ENCODE measurements at regions not wholly inside any gene's neighbourhood (a gene's known extent, or its start where the extent isn't known, plus 50 kb on each side); places are given as distances from the start of the nearest gene placed in this dataset.

- FAIRE-seq (no peak), DNase-seq (ENCODE audit: low spot score in 2 of 2) (no peak)
These were observed 222.8 kb downstream of the FBXO15 start for GRCh38 chr18:73924836-73925235.

DNA sequence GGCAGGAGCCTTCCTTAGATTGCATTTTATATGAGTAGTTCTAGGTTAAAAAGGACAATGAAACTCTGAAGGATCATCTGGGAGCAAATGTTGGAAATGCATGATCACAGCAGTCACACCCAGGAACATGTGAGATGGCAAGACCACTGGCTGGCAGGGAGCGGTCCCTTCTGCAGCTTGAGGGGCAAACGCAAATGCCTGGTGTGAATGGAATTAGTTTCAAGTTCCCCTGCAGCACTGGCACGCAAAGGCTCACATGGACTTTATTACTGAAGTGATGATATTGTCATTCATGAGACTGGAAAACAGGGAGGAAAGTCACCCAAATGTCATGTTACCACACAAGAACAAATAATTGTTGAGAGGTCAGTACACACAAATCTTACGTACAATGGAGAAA, 223.3 kb downstream of the FBXO15 start:
- DNase-seq (ENCODE audit: low spot score in 2 of 2) (no peak), FAIRE-seq (no peak)

GRCh38 chr18:73923866-73924265, 223.8 kb downstream of the FBXO15 start:
- no peak for FAIRE-seq
- DNase-seq (ENCODE audit: low spot score in 2 of 2) = no peak

- DNase-seq (ENCODE audit: low spot score in 2 of 2) (no peak), FAIRE-seq (no peak)
These were observed 227.6 kb downstream of the FBXO15 start for GRCh38 chr18:73920033-73920432.

DNA sequence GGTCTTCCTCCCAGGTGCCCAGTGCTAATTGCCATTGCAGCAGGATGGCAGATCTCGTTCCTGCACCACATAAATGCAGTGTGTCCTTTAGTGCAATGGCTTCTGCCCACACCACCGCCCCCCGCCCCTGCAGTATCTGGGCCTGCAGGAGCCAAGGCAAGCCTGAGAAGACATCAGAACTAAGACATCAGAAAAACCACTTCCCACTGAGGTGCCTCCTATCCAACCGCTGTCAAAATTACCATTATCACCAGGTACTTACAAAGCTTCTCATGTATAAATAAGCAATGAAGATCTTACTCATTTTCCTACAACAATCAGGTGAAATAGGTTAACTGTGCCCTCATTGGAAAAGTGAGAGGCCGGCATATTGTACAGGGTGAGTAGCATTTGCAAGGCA, 228.8 kb downstream of the FBXO15 start:
- FAIRE-seq (no peak), DNase-seq (ENCODE audit: low spot score in 2 of 2) (no peak)

GRCh38 chr18:73917046-73917445, 230.6 kb downstream of the FBXO15 start:
- FAIRE-seq (no peak), DNase-seq (ENCODE audit: low spot score in 2 of 2) (no peak)

- FAIRE-seq = no peak
- DNase-seq (ENCODE audit: low spot score in 2 of 2) = no peak
These were observed 234.1 kb downstream of the FBXO15 start for GRCh38 chr18:73913505-73913904.

DNA sequence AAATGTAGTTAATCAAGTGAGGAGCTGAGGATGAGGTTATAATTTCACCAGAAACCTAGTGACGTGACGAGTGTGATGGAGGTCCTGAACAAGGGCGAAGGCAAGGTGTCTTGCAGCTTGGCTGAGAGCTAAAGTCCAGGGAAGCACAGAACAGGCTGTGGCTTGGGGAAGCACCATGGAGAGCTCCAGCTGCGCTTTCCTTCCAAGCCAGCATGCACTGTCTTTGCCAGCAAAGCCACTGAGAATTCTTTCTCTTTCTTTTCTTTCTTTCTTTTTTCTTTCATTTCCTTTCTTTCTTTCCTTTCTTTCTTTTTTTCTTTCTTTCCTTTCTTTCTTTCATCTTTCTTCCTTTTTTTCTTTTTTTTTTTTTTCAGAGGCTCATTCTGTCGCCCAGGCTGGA, 239.3 kb downstream of the FBXO15 start:
- FAIRE-seq (no peak), DNase-seq (ENCODE audit: low spot score in 2 of 2) (no peak)

DNA sequence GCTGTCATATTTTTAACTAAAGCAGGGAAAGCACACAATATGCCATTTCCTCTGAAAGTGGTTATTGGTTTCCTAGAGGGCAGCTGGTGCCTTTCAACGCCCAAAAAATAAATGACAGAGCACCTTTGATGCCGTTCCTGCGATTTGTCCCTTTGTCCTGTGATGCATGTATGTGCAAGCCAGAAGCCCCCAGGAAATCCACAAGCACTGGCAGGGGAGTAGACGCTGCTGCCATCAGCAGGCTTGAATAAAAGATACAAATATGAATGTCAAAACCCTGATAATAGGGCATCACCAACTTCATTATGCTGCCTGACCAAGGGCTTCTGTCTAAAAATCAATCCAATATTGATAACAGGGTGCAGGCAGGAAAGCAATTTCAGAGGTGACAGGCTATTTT, 246.1 kb downstream of the FBXO15 start:
- FAIRE-seq (no peak), DNase-seq (ENCODE audit: low spot score in 2 of 2) (no peak)

GRCh38 chr18:73901151-73901550, 246.5 kb downstream of the FBXO15 start:
- FAIRE-seq (no peak), DNase-seq (ENCODE audit: low spot score in 2 of 2) (no peak)

- FAIRE-seq (no peak), DNase-seq (ENCODE audit: low spot score in 2 of 2) (no peak)
These were observed 247.4 kb downstream of the FBXO15 start for GRCh38 chr18:73900106-73900835.

DNA sequence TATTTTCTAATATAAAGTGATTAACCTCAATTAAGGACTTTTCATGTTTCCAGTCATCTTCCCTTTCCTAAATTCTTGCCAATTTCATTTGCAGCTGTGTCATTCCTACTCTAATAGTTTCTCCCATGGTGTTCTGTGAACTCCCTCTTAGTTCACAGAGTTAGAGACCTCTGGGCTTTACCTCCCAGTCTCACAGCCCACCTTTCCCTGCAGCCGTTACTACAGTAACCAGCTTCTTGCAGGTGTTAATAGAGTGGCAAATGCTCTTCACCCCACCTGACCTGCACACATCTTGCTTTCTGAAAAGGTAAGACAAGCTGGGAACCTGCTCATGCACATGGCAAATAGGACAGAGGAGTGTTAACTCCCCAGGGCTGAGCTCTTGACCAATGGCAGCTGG, 250.1 kb downstream of the FBXO15 start:
- DNase-seq (ENCODE audit: low spot score in 2 of 2) (no peak), FAIRE-seq (no peak)

- FAIRE-seq (no peak), DNase-seq (ENCODE audit: low spot score in 2 of 2) (no peak)
These were observed 250.9 kb downstream of the FBXO15 start for GRCh38 chr18:73896685-73897084.

DNA sequence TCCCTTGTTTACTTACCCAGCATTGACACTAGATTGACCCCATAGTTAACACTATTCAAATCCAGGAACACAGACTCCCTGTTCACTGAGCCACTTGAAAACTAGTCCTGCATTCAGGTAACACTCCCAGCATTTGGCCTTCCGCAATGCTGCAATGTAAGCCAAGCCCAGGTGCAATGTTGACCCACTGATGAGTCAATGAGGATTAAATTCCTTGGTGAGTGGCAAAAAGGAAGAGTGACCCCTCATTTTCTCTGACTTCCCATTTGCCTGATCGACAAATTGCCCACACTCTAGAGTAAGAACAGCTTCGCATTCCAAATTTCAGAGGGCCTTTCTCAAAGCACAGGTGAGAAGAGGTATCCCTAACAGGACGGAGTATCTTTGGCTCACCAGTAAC, 251.9 kb downstream of the FBXO15 start:
- no peak for FAIRE-seq

DNA sequence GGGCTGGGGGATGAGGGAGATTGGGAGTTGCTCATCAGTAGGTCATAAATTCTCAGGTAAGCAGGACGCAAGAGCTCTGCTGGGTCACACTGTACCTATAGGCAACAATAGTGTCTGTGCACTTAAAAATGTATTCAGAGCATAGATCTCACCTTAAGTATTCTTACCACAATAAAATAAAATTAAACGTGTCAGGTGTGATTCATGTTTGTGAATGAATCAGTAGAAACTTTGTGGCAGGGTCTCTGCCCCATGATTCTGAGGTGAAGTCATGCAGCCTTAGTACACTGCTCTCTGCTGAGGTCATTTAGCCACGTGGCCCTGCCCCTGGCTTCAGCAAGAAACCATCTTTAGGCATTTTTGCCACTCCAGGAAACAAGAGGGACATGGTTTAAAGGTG, 253.8 kb downstream of the FBXO15 start:
- FAIRE-seq (no peak), DNase-seq (ENCODE audit: low spot score in 2 of 2) (no peak)

More for the DNA sequence above, 251.9 kb downstream of the FBXO15 start:
- no peak for DNase-seq (ENCODE audit: low spot score in 2 of 2)

GRCh38 chr18:73891572-73892421, 255.8 kb downstream of the FBXO15 start:
- no peak for FAIRE-seq
- no peak for DNase-seq (ENCODE audit: low spot score in 2 of 2)

GRCh38 chr18:73888565-73888964, 259.1 kb downstream of the FBXO15 start:
- FAIRE-seq = no peak
- DNase-seq (ENCODE audit: low spot score in 2 of 2) = no peak

- FAIRE-seq (no peak), DNase-seq (ENCODE audit: low spot score in 2 of 2) (no peak)
These were observed 259.8 kb downstream of the FBXO15 start for GRCh38 chr18:73887801-73888200.

GRCh38 chr18:73884868-73885267, 262.8 kb downstream of the FBXO15 start:
- no peak for FAIRE-seq
- no peak for DNase-seq (ENCODE audit: low spot score in 2 of 2)

- DNase-seq (ENCODE audit: low spot score in 2 of 2) (no peak), FAIRE-seq (no peak)
These were observed 266.2 kb downstream of the FBXO15 start for GRCh38 chr18:73881396-73881917.

DNA sequence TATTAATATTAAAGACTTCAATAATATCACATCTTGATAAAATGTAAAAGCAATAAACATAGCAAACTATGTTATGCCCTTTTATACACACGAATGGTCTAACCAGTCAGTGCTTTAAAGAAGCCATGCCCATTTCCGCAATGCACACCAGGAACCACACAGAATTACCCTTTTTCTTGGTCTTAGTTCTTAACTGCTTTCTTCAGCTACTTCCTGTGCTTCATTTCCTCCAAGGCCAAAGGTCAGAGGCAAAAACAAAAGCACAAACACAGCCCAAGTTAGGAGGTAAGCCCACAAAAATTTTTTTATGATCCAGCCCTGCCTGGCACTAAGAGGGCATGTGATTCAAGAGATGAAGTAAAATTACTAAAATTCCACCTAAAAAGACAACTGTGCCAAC, 267.2 kb downstream of the FBXO15 start:
- DNase-seq (ENCODE audit: low spot score in 2 of 2) (no peak), FAIRE-seq (no peak)

DNA sequence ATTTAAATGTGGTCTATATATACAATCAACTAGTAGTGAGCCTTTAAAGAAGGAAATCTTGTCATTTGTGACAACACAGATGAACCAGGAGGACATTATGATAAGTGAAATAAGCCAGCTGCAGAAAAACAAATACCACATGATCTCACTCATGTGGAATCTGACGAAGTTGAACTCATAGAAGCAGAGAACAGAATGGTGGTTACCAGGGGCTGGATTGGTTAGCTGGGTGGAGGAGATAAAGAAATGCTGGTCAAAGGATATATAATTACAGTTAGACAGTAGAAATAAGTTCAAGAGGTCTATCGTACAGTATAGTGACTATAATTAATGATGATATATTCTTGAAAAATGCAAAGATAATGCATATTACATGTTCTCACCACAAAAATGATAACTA, 267.9 kb downstream of the FBXO15 start:
- no peak for DNase-seq (ENCODE audit: low spot score in 2 of 2)
- FAIRE-seq = no peak
